C4-2B (cell line): ENCODE measurements at regions not wholly inside any gene's neighbourhood (a gene's known extent, or its start where the extent isn't known, plus 50 kb on each side); places are given as distances from the start of the nearest gene placed in this dataset.

Source experiments
- ZFX ChIP-seq: fragments of 450-650 bp; IDR thresholded peaks from 2 replicates; pipeline ENCODE4 v1.6.1; 2017
- TF ChIP-seq, protein P1 (sequence below): fragments of 450-650 bp; conservative IDR thresholded peaks from 2 replicates; pipeline ENCODE4 v1.5.1; 2017; ENCODE audit warnings: mild to moderate bottlenecking

GRCh38 chr14:34355584-34356263 lies 106.3 kb downstream of the SPTSSA start:
- TF ChIP-seq, protein P1, sequence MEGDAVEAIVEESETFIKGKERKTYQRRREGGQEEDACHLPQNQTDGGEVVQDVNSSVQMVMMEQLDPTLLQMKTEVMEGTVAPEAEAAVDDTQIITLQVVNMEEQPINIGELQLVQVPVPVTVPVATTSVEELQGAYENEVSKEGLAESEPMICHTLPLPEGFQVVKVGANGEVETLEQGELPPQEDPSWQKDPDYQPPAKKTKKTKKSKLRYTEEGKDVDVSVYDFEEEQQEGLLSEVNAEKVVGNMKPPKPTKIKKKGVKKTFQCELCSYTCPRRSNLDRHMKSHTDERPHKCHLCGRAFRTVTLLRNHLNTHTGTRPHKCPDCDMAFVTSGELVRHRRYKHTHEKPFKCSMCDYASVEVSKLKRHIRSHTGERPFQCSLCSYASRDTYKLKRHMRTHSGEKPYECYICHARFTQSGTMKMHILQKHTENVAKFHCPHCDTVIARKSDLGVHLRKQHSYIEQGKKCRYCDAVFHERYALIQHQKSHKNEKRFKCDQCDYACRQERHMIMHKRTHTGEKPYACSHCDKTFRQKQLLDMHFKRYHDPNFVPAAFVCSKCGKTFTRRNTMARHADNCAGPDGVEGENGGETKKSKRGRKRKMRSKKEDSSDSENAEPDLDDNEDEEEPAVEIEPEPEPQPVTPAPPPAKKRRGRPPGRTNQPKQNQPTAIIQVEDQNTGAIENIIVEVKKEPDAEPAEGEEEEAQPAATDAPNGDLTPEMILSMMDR = no peak
- no peak for TF ChIP-seq ZFX
